ENCODE measurements at regions not wholly inside any gene's neighbourhood (a gene's known extent, or its start where the extent isn't known, plus 50 kb on each side); places are given as distances from the start of the nearest gene placed in this dataset.
"Not testable (repeated sequence)": the region's sequence is repeated elsewhere in the genome, so short reads cannot be mapped to it uniquely, and the experiment has no call there.

DNA sequence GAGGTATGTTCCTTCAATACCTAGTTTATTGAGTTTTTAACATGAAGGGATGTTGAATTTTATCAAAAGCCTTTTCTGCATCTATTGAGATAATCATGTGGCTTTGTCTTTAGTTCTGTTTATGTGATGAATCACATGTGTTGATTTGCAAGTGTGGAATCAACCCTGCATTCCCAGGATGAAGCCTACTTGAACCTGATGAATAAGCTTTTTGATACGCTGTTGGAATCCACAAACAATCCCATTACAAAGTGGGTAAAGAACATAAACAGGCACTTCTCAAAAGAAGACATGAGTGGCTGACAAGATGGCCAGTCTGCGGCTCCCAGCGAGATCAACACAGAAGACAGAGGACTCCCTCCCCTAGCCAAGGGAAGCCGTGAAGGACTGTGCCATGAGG, 156.0 kb downstream of the SPATA18 start:
- H4K5ac ChIP-seq (ENCODE audit: low read depth, low read length); H3K18ac ChIP-seq (ENCODE audit: low read depth, low read length); H3K79me1 ChIP-seq (ENCODE audit: low read depth in 1 of 2, low read length in 2 of 2); H3K14ac ChIP-seq (replicated peaks; ENCODE audit: low read depth, low read length); H2BK20ac ChIP-seq (ENCODE audit: low read depth, low read length); H2AFZ ChIP-seq (replicated peaks; ENCODE audit: low read length, poor library complexity); H3K9me1 ChIP-seq (ENCODE audit: insufficient read depth, low read length); H4K20me1 ChIP-seq (ENCODE audit: insufficient read depth, low read length); CTCF ChIA-PET; DNase-seq; H2BK5ac ChIP-seq (ENCODE audit: low read depth, low read length, poor library complexity, severe bottlenecking); H3K27me3 ChIP-seq (ENCODE audit: control insufficient read depth, insufficient read depth, low read length); H2BK15ac ChIP-seq (ENCODE audit: low read depth, low read length); in situ Hi-C loops (cut with MboI; ENCODE audit: low sequenced_read_pairs); H2AK5ac ChIP-seq (ENCODE audit: low read depth, low read length); BruUV-seq (replicated peaks); H4K91ac ChIP-seq (ENCODE audit: insufficient read depth, low read depth, low read length); H3K4me2 ChIP-seq (ENCODE audit: low read depth, low read length); H4K8ac ChIP-seq (ENCODE audit: low read depth in 2 of 2, low read length in 2 of 2); H3K36me3 ChIP-seq (ENCODE audit: control insufficient read depth, insufficient read depth, low read length); H3K9ac ChIP-seq (ENCODE audit: low read depth, low read length); H3K9me3 ChIP-seq (ENCODE audit: control insufficient read depth, insufficient read depth, low read length); H3K27ac ChIP-seq (ENCODE audit: insufficient read depth, low read length); POLR2A ChIA-PET (ENCODE audit: unreplicated experiment); H3K4me3 ChIP-seq (ENCODE audit: insufficient read depth, low read depth, low read length); H2AK9ac ChIP-seq (replicated peaks; ENCODE audit: low read depth, low read length, poor library complexity); H3K4me1 ChIP-seq (ENCODE audit: control insufficient read depth, insufficient read depth, low read length); H3K56ac ChIP-seq (ENCODE audit: extremely low read depth, insufficient read depth, low read length); H3K4ac ChIP-seq (ENCODE audit: low read depth, low read length); ATAC-seq (ENCODE audit: low read depth); H3K23ac ChIP-seq (ENCODE audit: low read depth, low read length); dilution Hi-C loops (cut with HindIII; ENCODE audit: low sequenced_read_pairs, unreplicated experiment); H2BK120ac ChIP-seq (ENCODE audit: low read depth, low read length): not testable (repeated sequence)
- WGBS, 2 experiments (ENCODE audit: extremely low coverage in 2 of 2, insufficient read length in 1 of 2): no CpG with 5 or more reads among the region's 4 CpGs
- intact Hi-C loops (cut with micrococcal nuclease): loop anchor here (10.0 kb wide), 1 partner anchor 62 kb away; no protein-coding TSS in a partner anchor
